Prostate gland (tissue), 2 donors: ENCODE measurements at regions not wholly inside any gene's neighbourhood (a gene's known extent, or its start where the extent isn't known, plus 50 kb on each side); places are given as distances from the start of the nearest gene placed in this dataset.

ENCODE experiments used
- POLR2A ChIP-seq: fragments of 450-650 bp; IDR thresholded peaks from one replicate; pipeline ENCODE4 v1.6.1; 2016; ENCODE audit warnings: antibody characterized with exemption, mild to moderate bottlenecking
- POLR2AphosphoS5 ChIP-seq: sonication (generic); formaldehyde crosslinking; IDR thresholded peaks from one replicate; pipeline ENCODE4 v1.6.1; 2017; ENCODE audit warnings: antibody characterized with exemption
- TF ChIP-seq, protein P1 (sequence below), 4 experiments: fragments of 200-600 bp in 2 of 4; fragments of 450-650 bp in 2 of 4; sonication (generic) in 2 of 4; IDR thresholded peaks; 1 replicate in 3 of 4; 2 replicates in 1 of 4; pipeline ENCODE4 v1.5.1; 2016 to 2019; ENCODE audit warnings: antibody characterized with exemption in 4 of 4, mild to moderate bottlenecking in 2 of 4, moderate library complexity in 2 of 4

DNA sequence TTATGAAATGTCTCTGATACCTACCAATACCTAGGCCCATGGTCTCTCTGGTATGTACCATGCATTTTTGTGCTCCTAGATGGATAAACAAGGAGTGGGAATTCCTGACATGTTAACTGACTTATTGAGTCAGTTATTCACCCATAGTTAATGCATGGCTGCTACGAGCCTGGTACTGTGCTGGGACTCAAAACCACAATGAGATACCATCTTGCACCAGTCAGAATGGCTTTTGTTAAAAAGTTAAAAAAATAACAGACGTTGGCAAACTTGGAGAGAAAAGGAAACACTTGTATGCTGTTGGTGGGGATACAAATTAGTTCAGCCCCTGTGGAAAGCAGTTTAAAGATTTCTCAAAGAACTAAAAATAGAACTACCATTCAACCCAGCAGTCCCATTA lies 293.8 kb downstream of the OSTF1 start:
- TF ChIP-seq, protein P1, sequence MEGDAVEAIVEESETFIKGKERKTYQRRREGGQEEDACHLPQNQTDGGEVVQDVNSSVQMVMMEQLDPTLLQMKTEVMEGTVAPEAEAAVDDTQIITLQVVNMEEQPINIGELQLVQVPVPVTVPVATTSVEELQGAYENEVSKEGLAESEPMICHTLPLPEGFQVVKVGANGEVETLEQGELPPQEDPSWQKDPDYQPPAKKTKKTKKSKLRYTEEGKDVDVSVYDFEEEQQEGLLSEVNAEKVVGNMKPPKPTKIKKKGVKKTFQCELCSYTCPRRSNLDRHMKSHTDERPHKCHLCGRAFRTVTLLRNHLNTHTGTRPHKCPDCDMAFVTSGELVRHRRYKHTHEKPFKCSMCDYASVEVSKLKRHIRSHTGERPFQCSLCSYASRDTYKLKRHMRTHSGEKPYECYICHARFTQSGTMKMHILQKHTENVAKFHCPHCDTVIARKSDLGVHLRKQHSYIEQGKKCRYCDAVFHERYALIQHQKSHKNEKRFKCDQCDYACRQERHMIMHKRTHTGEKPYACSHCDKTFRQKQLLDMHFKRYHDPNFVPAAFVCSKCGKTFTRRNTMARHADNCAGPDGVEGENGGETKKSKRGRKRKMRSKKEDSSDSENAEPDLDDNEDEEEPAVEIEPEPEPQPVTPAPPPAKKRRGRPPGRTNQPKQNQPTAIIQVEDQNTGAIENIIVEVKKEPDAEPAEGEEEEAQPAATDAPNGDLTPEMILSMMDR (IDR thresholded peaks at IDR 0.05) = no peak
- TF ChIP-seq POLR2AphosphoS5 = no peak
- no peak for TF ChIP-seq POLR2A
